WTC11 (cell line): ENCODE measurements at regions not wholly inside any gene's neighbourhood (a gene's known extent, or its start where the extent isn't known, plus 50 kb on each side); places are given as distances from the start of the nearest gene placed in this dataset.

Source experiments
- ATF1 ChIP-seq: sonication (generic); formaldehyde crosslinking; IDR thresholded peaks from 2 replicates; pipeline ENCODE4 v1.8.1; 2023; ENCODE audit warnings: mild to moderate bottlenecking, moderate library complexity, missing genetic modification reagents
- ATF2 ChIP-seq: sonication (generic); formaldehyde crosslinking; IDR thresholded peaks from 2 replicates; pipeline ENCODE4 v1.8.1; 2022; ENCODE audit warnings: low read depth, missing genetic modification reagents, borderline replicate concordance
- CBFB ChIP-seq: sonication (generic); formaldehyde crosslinking; IDR thresholded peaks from 2 replicates; pipeline ENCODE4 v1.8.1; 2022; ENCODE audit warnings: mild to moderate bottlenecking, low read depth, missing genetic modification reagents
- CTCF ChIP-seq: fragments of 200-600 bp; IDR thresholded peaks from 2 replicates; pipeline ENCODE4 v1.8.0; 2022; ENCODE audit warnings: antibody characterized with exemption
- NFYB ChIP-seq: sonication (generic); formaldehyde crosslinking; conservative IDR thresholded peaks from 2 replicates; pipeline ENCODE4 v1.8.0; 2022; ENCODE audit warnings: low read depth, missing genetic modification reagents
- NR2C2 ChIP-seq: sonication (generic); formaldehyde crosslinking; IDR thresholded peaks from 2 replicates; pipeline ENCODE4 v1.8.0; 2022; ENCODE audit warnings: mild to moderate bottlenecking, missing genetic modification reagents
- ZBTB43 ChIP-seq: sonication (generic); formaldehyde crosslinking; IDR thresholded peaks from 2 replicates; pipeline ENCODE4 v1.8.1; 2023; ENCODE audit warnings: mild to moderate bottlenecking, missing genetic modification reagents
- ZNF317 ChIP-seq: sonication (generic); formaldehyde crosslinking; IDR thresholded peaks from 2 replicates; pipeline ENCODE4 v1.8.1; 2023; ENCODE audit warnings: low read depth, mild to moderate bottlenecking, moderate library complexity, missing genetic modification reagents, borderline replicate concordance
- TF ChIP-seq, protein P1 (sequence below): sonication (generic); formaldehyde crosslinking; conservative IDR thresholded peaks from 2 replicates; pipeline ENCODE4 v1.8.1; 2022; ENCODE audit warnings: mild to moderate bottlenecking, missing genetic modification reagents

GRCh38 chr3:118557513-118557912 lies 477.1 kb downstream of the IGSF11 start:
- TF ChIP-seq ATF1 (CRISPR knock-in tag) (no peak), CTCF (no peak), NFYB (CRISPR knock-in tag) (no peak), ZBTB43 (CRISPR knock-in tag) (no peak), NR2C2 (CRISPR knock-in tag) (no peak), ZNF317 (no peak), ATF2 (no peak), CBFB (no peak)
- TF ChIP-seq, protein P1, sequence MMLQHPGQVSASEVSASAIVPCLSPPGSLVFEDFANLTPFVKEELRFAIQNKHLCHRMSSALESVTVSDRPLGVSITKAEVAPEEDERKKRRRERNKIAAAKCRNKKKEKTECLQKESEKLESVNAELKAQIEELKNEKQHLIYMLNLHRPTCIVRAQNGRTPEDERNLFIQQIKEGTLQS (CRISPR knock-in tag) = no peak
